SK-N-SH treated with all-trans-retinoic acid at 6 μM for 48 hours (cell line): ENCODE measurements at regions not wholly inside any gene's neighbourhood (a gene's known extent, or its start where the extent isn't known, plus 50 kb on each side); places are given as distances from the start of the nearest gene placed in this dataset.

Source experiments
- ZFP3 ChIP-seq: fragments of 250-450 bp; sonication (Bioruptor Pico); IDR thresholded peaks from 2 replicates; pipeline ENCODE4 v1.5.0; 2020; ENCODE audit warnings: mild to moderate bottlenecking, moderate library complexity
- ZFP30 ChIP-seq: fragments of 450-650 bp; formaldehyde crosslinking; IDR thresholded peaks from 2 replicates; pipeline ENCODE4 v1.5.0; 2022; ENCODE audit warnings: mild to moderate bottlenecking, moderate library complexity
- TF ChIP-seq, protein P1 (sequence below): fragments of 250-450 bp; sonication (Bioruptor Pico); IDR thresholded peaks from 2 replicates; pipeline ENCODE4 v1.8.0; 2020; ENCODE audit warnings: mild to moderate bottlenecking, moderate library complexity, borderline replicate concordance
- TF ChIP-seq, protein P2 (sequence below): fragments of 250-450 bp; sonication (Bioruptor Pico); IDR thresholded peaks from 2 replicates; pipeline ENCODE4 v1.5.0; 2020; ENCODE audit warnings: mild to moderate bottlenecking, moderate library complexity

DNA sequence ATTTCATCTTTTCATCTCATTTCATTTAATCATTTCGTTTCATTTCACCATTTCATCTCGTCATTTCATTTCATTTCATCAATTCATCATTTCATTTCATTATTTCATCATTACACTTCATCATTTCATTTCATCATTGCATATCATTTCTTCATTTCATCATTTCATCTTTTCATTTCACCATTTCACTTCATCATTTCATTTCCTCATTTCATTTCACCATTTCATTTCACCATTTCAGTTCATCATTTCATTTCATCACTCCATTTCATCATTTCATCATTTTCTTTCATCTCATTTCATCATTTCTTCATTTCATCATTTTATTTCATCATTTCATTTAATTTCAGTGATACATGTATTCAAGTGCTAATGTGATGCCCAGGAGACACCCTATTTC, 127.1 kb downstream of the ANKRD30BL start:
- TF ChIP-seq ZFP3 (CRISPR knock-in tag) (no peak), ZFP30 (no peak)
- TF ChIP-seq, protein P1, sequence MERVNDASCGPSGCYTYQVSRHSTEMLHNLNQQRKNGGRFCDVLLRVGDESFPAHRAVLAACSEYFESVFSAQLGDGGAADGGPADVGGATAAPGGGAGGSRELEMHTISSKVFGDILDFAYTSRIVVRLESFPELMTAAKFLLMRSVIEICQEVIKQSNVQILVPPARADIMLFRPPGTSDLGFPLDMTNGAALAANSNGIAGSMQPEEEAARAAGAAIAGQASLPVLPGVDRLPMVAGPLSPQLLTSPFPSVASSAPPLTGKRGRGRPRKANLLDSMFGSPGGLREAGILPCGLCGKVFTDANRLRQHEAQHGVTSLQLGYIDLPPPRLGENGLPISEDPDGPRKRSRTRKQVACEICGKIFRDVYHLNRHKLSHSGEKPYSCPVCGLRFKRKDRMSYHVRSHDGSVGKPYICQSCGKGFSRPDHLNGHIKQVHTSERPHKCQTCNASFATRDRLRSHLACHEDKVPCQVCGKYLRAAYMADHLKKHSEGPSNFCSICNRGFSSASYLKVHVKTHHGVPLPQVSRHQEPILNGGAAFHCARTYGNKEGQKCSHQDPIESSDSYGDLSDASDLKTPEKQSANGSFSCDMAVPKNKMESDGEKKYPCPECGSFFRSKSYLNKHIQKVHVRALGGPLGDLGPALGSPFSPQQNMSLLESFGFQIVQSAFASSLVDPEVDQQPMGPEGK (CRISPR knock-in tag) = no peak
- TF ChIP-seq, protein P2, sequence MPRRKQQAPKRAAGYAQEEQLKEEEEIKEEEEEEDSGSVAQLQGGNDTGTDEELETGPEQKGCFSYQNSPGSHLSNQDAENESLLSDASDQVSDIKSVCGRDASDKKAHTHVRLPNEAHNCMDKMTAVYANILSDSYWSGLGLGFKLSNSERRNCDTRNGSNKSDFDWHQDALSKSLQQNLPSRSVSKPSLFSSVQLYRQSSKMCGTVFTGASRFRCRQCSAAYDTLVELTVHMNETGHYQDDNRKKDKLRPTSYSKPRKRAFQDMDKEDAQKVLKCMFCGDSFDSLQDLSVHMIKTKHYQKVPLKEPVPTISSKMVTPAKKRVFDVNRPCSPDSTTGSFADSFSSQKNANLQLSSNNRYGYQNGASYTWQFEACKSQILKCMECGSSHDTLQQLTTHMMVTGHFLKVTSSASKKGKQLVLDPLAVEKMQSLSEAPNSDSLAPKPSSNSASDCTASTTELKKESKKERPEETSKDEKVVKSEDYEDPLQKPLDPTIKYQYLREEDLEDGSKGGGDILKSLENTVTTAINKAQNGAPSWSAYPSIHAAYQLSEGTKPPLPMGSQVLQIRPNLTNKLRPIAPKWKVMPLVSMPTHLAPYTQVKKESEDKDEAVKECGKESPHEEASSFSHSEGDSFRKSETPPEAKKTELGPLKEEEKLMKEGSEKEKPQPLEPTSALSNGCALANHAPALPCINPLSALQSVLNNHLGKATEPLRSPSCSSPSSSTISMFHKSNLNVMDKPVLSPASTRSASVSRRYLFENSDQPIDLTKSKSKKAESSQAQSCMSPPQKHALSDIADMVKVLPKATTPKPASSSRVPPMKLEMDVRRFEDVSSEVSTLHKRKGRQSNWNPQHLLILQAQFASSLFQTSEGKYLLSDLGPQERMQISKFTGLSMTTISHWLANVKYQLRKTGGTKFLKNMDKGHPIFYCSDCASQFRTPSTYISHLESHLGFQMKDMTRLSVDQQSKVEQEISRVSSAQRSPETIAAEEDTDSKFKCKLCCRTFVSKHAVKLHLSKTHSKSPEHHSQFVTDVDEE = no peak
